GM19328 (cell line): ENCODE measurements at regions not wholly inside any gene's neighbourhood (a gene's known extent, or its start where the extent isn't known, plus 50 kb on each side); places are given as distances from the start of the nearest gene placed in this dataset.

Source experiments
- ATAC-seq: cut with Tn5 transposase; IDR thresholded peaks from one replicate; pipeline ENCODE4 v1.9.1; 2021; ENCODE audit warnings: mild to moderate bottlenecking, moderate library complexity; ENCODE audit not compliant: unreplicated experiment

DNA sequence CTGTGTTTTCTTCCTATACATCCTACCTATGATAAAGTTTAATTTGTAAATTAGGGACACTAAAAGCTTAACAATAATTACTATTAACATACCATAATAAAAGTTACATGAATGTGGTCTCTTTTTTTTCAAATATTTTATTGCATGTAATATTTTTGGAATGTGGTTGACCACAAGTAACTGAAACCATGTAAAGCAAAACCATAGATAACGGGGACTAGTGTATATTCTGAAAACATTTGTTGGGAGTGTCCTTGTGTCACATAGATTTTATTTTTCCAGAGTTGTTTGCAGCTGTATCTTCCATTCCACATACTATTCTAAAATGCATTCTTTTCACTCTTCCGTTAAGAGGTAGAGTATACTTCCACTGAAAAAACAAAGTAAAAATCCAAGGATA lies 200.4 kb downstream of the KIF18A start:
- ATAC-seq, result no peak

DNA sequence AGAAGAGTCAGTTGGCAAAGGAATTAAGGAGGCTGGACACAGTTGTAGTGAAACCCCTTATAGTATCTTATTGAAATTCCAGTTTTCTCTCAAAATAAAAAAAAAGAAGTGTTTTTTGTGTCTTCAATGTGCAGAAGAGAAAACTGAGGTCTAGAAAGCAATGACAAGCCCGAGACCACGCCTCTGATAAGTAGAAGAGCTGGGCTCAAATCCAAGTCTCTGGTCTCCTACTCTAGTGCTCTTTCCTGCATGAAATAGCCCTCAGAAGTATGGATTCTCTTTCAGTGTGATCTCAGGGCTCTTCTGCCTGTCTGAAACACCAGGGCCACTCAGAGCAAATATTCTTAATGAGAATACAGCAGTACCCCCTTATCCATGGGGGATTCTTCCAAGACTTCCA lies 200.9 kb downstream of the KIF18A start:
- no peak for ATAC-seq

DNA sequence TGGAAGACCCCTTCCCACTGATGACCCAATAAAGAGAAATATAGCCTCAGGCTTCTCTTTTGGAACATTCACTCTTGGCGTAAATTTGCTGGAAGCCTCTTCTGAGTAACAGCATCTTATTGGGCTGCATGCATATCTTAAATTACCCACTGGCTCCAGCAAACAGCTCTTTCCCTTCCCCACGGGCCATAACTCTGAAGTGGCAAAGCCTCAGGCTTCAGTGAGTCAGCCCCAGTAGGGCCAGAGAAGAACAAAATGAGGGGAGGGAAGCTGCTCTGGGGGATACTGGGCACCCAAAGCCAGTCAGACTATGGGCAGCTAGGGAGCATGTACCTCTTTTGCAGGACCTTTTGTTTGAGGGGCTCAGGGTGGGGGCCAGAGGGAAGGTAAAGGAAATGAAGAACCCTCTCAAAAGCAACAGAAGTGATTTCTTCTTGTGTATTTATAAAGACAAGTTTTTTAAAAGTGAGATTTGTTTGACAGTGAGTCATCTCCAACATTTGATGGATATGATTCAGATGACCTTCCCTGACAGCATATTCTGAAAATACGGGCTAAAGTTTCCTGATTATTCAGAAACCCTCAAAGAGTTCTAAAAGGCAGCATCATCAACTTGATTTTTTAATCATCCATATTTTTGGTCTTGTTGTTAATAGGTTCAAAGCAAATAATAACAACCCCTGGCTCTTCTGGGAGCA lies 203.4 kb downstream of the KIF18A start:
- no peak for ATAC-seq

GRCh38 chr11:27902981-27903624 lies 202.8 kb upstream of the BDNF start:
- ATAC-seq, result no peak

DNA sequence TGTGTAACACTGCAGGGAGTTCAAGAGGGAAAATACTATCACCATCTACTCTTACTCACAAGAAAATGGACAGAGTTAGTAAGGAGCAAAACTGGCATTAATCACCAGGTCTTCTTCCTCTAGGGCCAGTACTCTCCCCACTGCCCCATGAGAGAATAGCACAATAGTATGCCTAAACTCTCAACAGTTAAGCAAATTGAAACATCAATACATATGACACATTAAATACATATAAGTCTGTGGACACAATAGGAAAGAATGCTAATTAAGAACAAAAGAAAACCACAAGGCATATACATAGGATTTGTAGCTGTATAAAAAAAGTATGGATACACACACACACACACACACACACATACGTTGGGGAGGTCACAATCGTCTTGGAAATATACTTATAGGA lies 197.9 kb upstream of the BDNF start:
- no peak for ATAC-seq

- no peak for ATAC-seq
These were observed 195.8 kb upstream of the BDNF start for GRCh38 chr11:27896096-27896495.

GRCh38 chr11:27894552-27894951 lies 194.3 kb upstream of the BDNF start:
- ATAC-seq, result no peak

- no peak for ATAC-seq
These were observed 186.6 kb upstream of the BDNF start for GRCh38 chr11:27886857-27887256.

DNA sequence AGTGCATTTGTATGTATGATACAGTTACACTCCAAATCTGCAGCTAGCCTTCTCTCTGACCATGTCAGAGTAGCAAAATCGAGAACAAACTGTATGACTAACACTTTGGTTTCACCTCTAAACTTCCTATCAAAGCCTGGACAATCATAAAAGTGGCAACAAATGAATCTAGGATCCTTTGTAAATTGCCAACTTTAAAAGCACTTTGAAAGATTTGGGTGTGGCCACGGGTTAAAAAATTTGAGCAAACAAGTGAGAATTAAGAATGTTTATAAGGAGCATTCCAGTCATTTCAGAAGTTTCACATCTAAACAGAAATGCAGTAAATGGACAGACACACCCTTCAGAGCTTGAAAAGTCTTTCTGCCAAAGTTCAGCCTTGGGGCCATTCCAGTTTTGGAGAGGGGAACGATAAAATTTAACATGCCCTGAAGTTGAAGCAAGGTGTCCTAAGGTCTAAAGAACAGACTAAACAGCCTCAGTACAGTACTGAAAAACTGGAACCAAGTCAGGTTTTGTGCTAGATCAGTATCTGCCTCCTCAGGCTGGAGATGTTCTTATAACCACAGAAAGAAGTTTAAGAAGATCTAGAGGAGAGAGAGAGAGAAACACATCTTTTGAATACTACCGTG lies 181.9 kb upstream of the BDNF start:
- no peak for ATAC-seq

GRCh38 chr11:27875831-27876775 lies 175.8 kb upstream of the BDNF start:
- no peak for ATAC-seq

GRCh38 chr11:27874998-27875830 lies 175.0 kb upstream of the BDNF start:
- no peak for ATAC-seq

DNA sequence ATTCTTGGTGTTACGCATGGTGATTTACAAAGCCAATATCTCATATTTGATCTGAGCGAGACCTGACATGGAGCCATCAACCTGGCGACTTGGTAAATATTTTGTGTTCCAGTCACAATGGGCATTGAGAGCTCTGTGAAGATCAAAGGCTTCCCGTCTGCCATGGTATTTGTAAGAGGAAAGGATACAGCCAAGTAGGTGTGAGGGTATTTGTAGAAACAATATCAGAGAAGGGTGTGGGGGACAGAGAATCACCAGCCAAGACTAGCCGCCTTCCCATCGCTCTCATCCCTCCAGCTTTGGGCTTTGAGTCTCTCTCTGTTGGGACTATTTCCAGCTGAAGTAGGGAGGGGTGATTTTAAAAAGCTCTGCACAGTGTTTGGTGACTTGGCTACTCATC lies 173.4 kb upstream of the BDNF start:
- ATAC-seq, result no peak

GRCh38 chr11:27871056-27871455 lies 170.8 kb upstream of the BDNF start:
- no peak for ATAC-seq

- no peak for ATAC-seq
These were observed 169.4 kb upstream of the BDNF start for GRCh38 chr11:27869701-27870100.

GRCh38 chr11:27868709-27869108 lies 168.5 kb upstream of the BDNF start:
- no peak for ATAC-seq

DNA sequence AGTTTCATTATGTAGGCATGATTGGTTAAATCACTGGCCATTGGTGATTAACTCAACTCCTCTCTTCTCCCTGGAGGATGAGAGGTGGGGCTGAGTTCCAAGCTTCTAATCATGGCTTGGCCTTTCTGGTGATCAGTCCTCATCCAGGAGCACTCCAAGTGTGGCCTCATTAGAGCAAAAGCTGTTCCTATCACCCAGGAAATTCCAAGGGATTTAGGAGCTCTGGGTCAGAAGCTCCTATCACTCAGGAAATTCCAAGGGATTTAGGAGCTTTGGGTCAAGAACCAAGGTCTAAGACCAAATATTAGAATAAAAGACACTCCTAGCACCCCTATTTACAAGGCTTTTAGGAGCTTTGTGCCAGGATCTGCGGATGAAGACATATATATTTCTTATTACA lies 168.0 kb upstream of the BDNF start:
- ATAC-seq, result no peak

DNA sequence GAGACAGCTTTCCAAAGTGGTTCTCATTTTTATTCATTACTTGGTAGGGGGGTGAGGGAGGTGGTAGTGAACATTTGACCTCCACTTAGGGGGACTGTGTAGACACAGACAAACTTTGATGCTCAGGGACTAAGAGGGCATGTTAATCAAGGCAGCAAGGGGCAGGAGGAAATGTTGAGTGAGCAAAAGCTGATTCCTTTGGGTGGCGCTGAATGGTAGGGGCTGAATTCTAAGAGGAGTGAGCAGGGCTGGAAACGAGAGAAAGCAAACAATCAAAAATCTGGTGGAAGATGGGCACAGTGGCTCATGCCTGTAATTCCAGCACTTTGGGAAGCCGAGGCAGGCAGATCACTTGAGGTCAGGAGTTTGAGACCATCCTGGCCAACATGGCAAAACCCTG lies 164.8 kb upstream of the BDNF start:
- ATAC-seq, result no peak

GRCh38 chr11:27864611-27865010 lies 164.4 kb upstream of the BDNF start:
- ATAC-seq, result no peak

DNA sequence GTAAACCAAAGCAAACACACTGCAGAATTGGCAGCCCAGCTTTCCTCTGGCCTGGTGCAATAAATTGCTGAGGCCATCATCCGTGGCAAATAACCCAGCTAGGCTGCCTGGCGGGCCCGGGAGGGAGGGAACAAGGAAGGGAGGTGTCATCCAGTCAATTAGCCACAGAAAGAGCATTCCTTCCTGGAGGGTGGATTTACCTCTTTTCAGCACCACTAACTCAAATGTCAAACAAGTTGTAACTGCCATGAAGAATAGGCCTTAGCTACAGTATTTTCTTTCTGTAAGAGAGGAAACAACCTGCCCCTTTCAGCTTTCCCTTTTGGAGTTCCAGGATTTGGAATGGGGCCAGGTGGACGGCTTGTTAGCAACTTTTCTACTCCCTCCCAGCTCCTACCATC lies 163.8 kb upstream of the BDNF start:
- no peak for ATAC-seq

- no peak for ATAC-seq
These were observed 163.4 kb upstream of the BDNF start for GRCh38 chr11:27863637-27864036.
